Activated CD8-positive, alpha-beta T cell treated with anti-CD3 and anti-CD28 coated beads, Interleukin-2, amount 10 ng/mL, durations not matched to agents 7 days and 5 days (primary cell): ENCODE measurements at regions not wholly inside any gene's neighbourhood (a gene's known extent, or its start where the extent isn't known, plus 50 kb on each side); places are given as distances from the start of the nearest gene placed in this dataset.

Experiments used
- ATAC-seq: fragments of 150-1000 bp; cut with Tn5 transposase; one replicate; pipeline ENCODE4 v1.10.0; 2021; ENCODE audit warnings: moderate library complexity
- CTCF ChIA-PET: fragments of 350-600 bp; sonication (Branson Sonifier 250); formaldehyde crosslinking; loops from one replicate; lab custom pipeline; 2021; ENCODE audit warnings: antibody characterized with exemption; lab: Charles Lee
- POLR2A ChIA-PET: fragments of 350-600 bp; sonication (Branson Sonifier 250); formaldehyde crosslinking; loops from one replicate; lab custom pipeline; 2021; ENCODE audit warnings: antibody characterized with exemption; lab: Charles Lee
- DNase-seq: peaks from one replicate; pipeline ENCODE4 v3.0.0-alpha.2; 2020
- H3K27ac Mint-ChIP-seq: one replicate; pipeline ENCODE4 v1.8.0; 2021; ENCODE audit warnings: mild to moderate bottlenecking, mixed read lengths
- H3K27me3 Mint-ChIP-seq: one replicate; pipeline ENCODE4 v1.8.0; 2021; ENCODE audit warnings: low read depth, mixed read lengths
- H3K36me3 Mint-ChIP-seq: one replicate; pipeline ENCODE4 v1.8.0; 2021; ENCODE audit warnings: low read depth, mixed read lengths
- H3K4me1 Mint-ChIP-seq: one replicate; pipeline ENCODE4 v1.8.0; 2021; ENCODE audit warnings: low read depth, mixed read lengths
- H3K4me3 Mint-ChIP-seq: one replicate; pipeline ENCODE4 v1.8.0; 2021; ENCODE audit warnings: mild to moderate bottlenecking, mixed read lengths
- H3K9me3 Mint-ChIP-seq: one replicate; pipeline ENCODE4 v1.8.0; 2022; ENCODE audit warnings: mixed read lengths; ENCODE audit not compliant: insufficient read depth

DNA sequence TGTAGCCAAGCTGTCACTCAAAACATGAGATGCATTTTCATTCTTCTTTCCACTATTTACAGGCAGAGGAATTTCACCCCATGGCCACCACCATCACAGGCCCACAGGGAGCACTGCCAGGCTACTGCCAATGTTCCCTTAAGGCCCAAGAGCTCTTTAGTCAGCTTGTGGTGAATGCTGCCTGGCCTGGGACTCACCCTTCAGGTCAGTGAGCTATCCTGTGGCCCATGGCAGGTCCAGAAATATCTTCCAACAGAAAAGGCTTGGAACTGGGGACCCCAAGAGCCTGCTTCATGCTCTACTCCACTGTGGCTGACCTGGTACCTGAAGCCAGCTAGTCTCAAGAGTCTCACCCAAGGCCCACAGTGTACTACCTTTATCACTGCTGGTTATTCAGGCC, 1518.7 kb upstream of the CDH9 start:
- DNase-seq = no peak
- no peaks in the 10 kb centered on the region for H3K36me3 Mint-ChIP-seq
- no peak for ATAC-seq
- H3K27me3 Mint-ChIP-seq = no peaks in the 10 kb centered on the region
- ChIA-PET CTCF (no interaction called here), POLR2A (no interaction called here)
- peaks cover 39% of the 10 kb centered on the region for H3K9me3 Mint-ChIP-seq
- H3K4me1 Mint-ChIP-seq = no peaks in the 10 kb centered on the region
- H3K4me3 Mint-ChIP-seq = no peak overlapping the region
- no peak overlapping the region for H3K27ac Mint-ChIP-seq

DNA sequence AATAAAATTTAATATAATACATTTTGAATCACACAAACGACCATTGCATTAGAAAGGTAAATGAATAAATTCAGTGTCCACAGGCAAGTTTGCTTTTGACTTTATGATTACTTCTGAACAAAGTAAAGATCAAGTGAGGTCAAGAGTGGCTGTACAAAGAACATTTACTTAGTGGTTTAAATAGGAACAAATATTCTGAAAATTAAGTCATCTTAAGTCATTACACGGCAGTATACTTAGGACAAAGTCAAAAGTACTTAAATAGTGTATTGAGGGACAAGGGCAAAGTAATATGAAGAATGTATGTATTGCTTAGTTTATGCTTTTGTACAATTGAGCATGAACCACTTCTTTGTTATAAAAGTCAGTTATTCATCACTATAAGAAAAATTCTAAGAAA, 1511.2 kb upstream of the CDH9 start:
- POLR2A ChIA-PET = no interaction called here
- CTCF ChIA-PET = no interaction called here
- no peaks in the 10 kb centered on the region for H3K4me1 Mint-ChIP-seq
- no peak for DNase-seq
- ATAC-seq = no peak
- peaks cover 25% of the 10 kb centered on the region for H3K9me3 Mint-ChIP-seq
- no peak overlapping the region for H3K27ac Mint-ChIP-seq
- H3K4me3 Mint-ChIP-seq = no peak overlapping the region
- no peaks in the 10 kb centered on the region for H3K36me3 Mint-ChIP-seq
- H3K27me3 Mint-ChIP-seq = no peaks in the 10 kb centered on the region

DNA sequence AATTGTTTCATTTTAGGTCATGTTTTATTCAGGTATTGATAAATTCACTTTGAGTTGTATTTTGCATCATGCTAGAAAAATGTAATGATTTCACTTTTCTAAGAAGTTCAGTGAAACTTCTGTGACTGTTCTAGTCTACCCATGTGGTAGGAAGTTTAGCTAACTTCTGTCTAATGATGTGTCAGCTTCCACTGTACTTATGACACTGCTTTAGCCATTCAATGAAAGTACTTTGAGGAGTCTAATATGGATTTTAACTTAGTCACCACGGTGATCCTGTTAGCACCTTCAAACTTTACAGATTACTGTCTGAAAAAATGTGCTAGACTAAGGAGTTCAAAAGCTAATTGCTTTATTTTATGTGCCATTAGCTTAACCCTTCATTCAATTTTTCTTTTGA, 1510.5 kb upstream of the CDH9 start:
- Mint-ChIP-seq H3K9me3 (peaks cover 24% of the 10 kb centered on the region), H3K36me3 (no peaks in the 10 kb centered on the region), H3K27me3 (no peaks in the 10 kb centered on the region), H3K4me3 (no peak overlapping the region), H3K4me1 (no peaks in the 10 kb centered on the region), H3K27ac (no peak overlapping the region)
- POLR2A ChIA-PET = no interaction called here
- ATAC-seq (no peak), DNase-seq (no peak)
- CTCF ChIA-PET = no interaction called here

DNA sequence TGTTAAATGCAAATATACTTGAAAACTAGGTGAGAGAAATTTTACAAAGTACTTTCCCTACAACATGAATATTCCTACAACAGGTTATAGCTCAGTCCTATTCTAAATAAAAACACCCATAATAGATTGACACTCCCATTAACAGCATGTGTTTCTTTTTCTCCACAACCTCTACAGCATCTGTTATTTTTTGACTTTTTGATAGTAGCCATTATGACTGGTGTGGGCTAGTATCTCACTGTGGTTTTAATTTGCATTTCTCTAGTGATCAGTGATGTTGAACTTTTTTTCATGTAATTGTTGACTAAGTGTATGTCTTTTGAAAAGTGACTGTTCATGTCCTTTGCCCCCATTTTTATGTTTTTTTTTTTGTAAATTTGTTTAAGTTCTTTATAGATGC, 1506.1 kb upstream of the CDH9 start:
- ChIA-PET CTCF (no interaction called here), POLR2A (no interaction called here)
- H3K36me3 Mint-ChIP-seq = no peaks in the 10 kb centered on the region
- no peaks in the 10 kb centered on the region for H3K4me1 Mint-ChIP-seq
- DNase-seq = no peak
- H3K27ac Mint-ChIP-seq = no peak overlapping the region
- no peak for ATAC-seq
- H3K27me3 Mint-ChIP-seq = no peaks in the 10 kb centered on the region
- H3K9me3 Mint-ChIP-seq = peaks cover 18% of the 10 kb centered on the region
- no peak overlapping the region for H3K4me3 Mint-ChIP-seq

DNA sequence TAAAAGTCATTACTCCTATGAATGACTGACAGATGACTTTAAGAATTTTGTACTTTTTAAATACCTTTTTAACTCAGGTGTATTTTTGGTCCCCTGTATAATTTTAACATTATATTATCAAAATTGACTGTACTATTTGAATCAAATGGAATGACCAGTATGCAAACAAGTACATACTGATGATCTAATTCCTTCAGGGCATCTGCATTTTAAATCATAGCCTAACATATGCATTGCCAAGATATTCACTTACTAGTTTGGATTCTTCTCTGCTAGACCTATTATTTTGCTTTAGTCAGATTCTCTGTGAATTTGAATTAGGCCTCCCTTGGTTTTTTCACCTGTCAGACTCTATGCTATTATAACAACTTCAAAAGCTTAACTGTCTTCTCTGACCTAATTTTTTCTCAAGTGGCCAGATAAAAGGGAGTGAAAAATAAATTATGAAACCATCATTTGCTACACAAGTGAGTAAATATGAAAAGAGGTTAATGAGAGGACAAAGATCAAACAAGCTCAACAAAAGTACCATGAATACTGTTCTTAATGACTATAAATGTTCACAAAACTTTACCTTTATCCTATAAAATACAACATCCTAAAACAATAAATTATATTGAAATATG, 1505.2 kb upstream of the CDH9 start:
- ATAC-seq (no peak), DNase-seq (no peak)
- Mint-ChIP-seq H3K4me1 (no peaks in the 10 kb centered on the region), H3K27ac (no peak overlapping the region), H3K36me3 (no peaks in the 10 kb centered on the region), H3K4me3 (no peak overlapping the region), H3K9me3 (peaks cover 18% of the 10 kb centered on the region), H3K27me3 (no peaks in the 10 kb centered on the region)
- ChIA-PET CTCF (no interaction called here), POLR2A (no interaction called here)

DNA sequence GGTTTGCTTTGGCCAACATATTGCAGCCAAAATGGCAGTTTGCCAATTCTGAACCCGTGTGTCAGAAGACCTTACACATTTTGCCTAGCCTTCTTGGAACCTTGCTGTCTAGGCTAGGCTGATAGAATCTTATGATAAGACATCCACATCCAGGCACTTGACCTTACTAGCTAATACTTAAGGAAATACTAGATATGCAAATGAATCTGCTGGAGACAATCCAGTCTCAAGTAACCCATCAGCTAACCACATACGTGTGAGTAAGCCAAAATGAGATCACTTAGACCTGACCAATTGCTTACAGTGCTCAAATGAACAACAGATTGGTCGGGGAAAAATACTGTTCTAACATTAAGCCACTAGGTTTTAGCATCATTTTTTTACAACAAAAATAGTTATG, 1504.6 kb upstream of the CDH9 start:
- no peak for ATAC-seq
- Mint-ChIP-seq H3K4me3 (no peak overlapping the region), H3K9me3 (peaks cover 20% of the 10 kb centered on the region), H3K4me1 (no peaks in the 10 kb centered on the region), H3K36me3 (no peaks in the 10 kb centered on the region), H3K27ac (no peak overlapping the region), H3K27me3 (no peaks in the 10 kb centered on the region)
- ChIA-PET CTCF (no interaction called here), POLR2A (no interaction called here)
- no peak for DNase-seq

DNA sequence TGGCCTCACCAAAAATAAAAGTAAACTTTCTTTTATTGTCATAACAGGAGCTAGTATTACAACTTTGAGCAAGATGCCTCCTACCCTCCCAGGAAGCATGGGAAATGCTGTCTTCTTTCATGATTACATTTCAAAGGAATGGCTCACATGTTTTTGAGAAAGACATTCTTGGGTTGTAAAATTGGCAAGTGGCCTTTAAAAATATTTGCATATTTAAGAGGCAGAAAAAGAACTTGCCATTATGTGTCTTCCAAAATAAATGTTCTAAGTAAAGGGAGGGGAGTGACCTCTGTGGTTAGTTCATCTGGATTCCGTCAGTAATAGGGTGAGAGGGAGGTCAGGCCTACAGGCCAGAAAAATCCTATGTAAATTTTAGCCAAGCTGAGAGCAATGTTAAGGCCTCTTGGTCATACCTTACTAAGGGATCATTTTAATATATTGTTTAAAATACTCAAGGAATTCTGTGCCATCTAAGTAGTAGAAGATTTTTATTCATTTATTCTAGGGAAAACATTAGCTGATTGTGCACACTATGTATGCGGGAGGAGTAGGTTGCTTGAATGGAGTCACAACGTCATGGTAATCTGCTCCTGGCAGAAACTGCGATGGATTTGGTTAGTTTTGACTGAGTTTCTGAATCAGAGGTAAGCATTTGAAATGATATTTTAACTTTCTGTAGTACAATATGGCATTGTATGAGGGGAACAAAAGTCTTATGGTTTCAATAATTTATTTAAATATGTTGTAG, 1485.7 kb upstream of the CDH9 start:
- H3K27me3 Mint-ChIP-seq = no peaks in the 10 kb centered on the region
- no peaks in the 10 kb centered on the region for H3K36me3 Mint-ChIP-seq
- H3K9me3 Mint-ChIP-seq = peaks cover 17% of the 10 kb centered on the region
- no peak overlapping the region for H3K4me3 Mint-ChIP-seq
- H3K27ac Mint-ChIP-seq = no peak overlapping the region
- ATAC-seq (no peak), DNase-seq (no peak)
- H3K4me1 Mint-ChIP-seq = no peaks in the 10 kb centered on the region
- CTCF ChIA-PET = no interaction called here
- POLR2A ChIA-PET = no interaction called here

DNA sequence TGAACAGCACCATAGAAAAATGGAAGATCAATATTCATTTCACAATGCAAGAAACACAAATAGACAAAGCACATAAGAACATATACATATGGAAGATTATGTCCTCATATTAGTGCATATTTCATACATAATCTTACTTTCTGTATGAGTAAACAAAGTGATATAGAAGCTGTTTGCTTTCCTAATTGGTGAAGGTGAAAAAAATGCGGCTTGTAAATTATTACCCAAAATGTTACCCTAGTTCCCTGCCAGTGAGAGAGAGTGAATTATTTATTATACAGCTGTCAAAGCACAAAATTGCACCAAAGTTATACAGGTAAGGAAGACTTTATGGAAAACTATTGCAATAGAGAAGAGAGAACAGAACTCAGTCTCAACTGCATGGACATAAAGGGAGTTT, 1485.0 kb upstream of the CDH9 start:
- no peaks in the 10 kb centered on the region for H3K4me1 Mint-ChIP-seq
- ATAC-seq (no peak), DNase-seq (no peak)
- CTCF ChIA-PET = no interaction called here
- POLR2A ChIA-PET = no interaction called here
- no peaks in the 10 kb centered on the region for H3K27me3 Mint-ChIP-seq
- no peak overlapping the region for H3K27ac Mint-ChIP-seq
- no peak overlapping the region for H3K4me3 Mint-ChIP-seq
- H3K36me3 Mint-ChIP-seq = no peaks in the 10 kb centered on the region
- peaks cover 17% of the 10 kb centered on the region for H3K9me3 Mint-ChIP-seq

DNA sequence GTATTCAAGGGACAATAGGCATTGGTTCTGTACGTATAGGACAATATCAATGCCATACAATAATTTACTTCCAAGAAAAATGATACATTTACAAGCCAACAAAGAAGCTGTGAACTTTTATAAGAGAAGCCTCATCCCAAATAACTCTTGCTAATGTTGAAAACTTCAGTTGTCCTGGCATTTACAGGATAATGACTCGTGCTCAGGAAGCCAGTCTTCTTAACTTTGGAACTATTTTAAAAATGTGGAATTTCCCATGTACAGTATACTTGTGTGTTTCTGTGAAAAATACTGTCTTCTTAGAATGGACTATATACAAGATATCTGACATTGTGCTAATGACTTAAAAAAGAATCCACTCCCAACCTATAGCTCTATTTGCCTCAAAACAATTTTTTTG, 1479.3 kb upstream of the CDH9 start:
- H3K9me3 Mint-ChIP-seq = peaks cover 21% of the 10 kb centered on the region
- no peaks in the 10 kb centered on the region for H3K27me3 Mint-ChIP-seq
- no peak overlapping the region for H3K4me3 Mint-ChIP-seq
- no peak overlapping the region for H3K27ac Mint-ChIP-seq
- ATAC-seq (no peak), DNase-seq (no peak)
- no peaks in the 10 kb centered on the region for H3K4me1 Mint-ChIP-seq
- CTCF ChIA-PET = no interaction called here
- no peaks in the 10 kb centered on the region for H3K36me3 Mint-ChIP-seq
- POLR2A ChIA-PET = no interaction called here

DNA sequence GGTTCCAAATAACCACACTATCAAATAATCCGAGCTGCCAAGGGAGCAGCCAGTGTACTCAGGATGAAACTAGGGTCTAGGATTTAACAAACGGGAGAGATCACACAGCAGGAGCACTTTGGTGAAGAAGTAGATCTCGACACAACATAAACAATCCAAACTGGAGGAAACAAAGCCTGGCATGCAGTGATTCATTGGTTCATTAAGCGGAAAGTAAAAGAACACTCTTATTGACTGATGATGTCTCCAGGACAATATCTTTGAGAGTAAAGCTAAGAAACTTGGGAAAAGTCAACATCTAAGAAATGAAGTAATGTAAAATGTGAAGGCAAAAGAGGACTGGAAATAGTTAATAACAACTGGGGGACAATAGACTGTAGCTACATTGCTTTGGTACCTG, 1478.3 kb upstream of the CDH9 start:
- no peak overlapping the region for H3K27ac Mint-ChIP-seq
- DNase-seq (no peak), ATAC-seq (no peak)
- ChIA-PET POLR2A (no interaction called here), CTCF (no interaction called here)
- H3K27me3 Mint-ChIP-seq = no peaks in the 10 kb centered on the region
- H3K36me3 Mint-ChIP-seq = no peaks in the 10 kb centered on the region
- H3K9me3 Mint-ChIP-seq = peaks cover 22% of the 10 kb centered on the region
- no peaks in the 10 kb centered on the region for H3K4me1 Mint-ChIP-seq
- H3K4me3 Mint-ChIP-seq = no peak overlapping the region

DNA sequence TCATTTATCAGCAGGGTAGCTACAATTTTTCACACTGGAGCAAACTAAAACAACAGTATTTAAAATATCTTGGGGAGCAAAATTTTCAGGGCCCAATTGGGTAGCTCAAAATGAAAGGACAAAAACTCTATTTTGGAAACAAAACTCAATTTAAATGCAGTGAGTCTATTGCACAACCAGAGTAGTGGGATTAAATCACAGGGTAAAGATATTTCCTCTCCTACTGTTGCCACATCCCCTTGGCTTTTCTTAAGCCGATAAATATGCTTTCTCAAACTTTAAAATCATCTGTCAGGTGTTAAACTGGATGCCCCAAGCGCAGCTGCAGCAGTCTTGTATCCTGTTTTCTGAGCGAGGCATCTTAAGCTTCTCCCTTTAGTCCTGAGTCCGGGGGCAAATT, 1474.3 kb upstream of the CDH9 start:
- Mint-ChIP-seq H3K27ac (no peak overlapping the region), H3K27me3 (no peaks in the 10 kb centered on the region), H3K36me3 (no peaks in the 10 kb centered on the region), H3K4me3 (no peak overlapping the region), H3K4me1 (no peaks in the 10 kb centered on the region), H3K9me3 (peaks cover 18% of the 10 kb centered on the region)
- DNase-seq = no peak
- ATAC-seq = no peak
- CTCF ChIA-PET = no interaction called here
- POLR2A ChIA-PET = no interaction called here

DNA sequence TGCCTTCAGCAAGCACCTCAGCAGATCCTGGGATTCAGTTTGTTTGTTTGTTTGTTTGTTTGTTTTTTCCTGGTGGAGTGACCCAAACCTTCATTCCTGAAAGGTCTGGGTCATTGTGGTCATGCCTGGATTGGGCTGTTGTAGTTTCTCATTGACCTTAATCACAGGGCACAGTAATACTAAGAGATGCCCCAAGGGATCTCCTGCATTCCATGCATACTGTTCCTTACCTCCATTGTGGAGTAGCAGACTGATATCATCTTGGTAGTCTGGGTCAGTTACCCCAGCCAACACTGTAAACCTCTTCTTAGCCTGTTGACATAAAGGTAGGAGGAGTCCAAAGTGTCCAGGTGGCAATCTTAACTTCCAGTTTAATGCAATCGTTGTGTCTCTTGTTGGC, 1466.7 kb upstream of the CDH9 start:
- CTCF ChIA-PET = no interaction called here

DNA sequence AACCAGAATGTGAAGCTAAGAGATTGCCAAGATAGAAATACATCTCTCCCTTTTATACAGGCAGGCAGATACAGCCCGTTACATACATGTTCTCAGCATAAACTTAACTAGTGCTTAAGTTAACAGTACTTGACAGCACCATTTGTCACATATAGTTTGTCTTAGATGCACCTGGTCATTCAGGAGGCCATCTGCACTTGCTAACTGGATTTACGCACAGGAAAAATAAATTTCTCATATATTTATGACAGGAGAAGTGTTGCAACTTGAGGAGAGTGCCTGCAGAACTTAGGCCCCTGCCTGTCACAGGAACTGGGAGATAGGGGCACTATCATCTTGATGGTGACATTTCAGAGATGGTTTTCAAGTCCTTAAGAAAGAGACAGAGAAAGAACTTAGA, 1462.1 kb upstream of the CDH9 start:
- H3K4me3 Mint-ChIP-seq = no peak overlapping the region
- CTCF ChIA-PET = no interaction called here
- no peaks in the 10 kb centered on the region for H3K27me3 Mint-ChIP-seq
- POLR2A ChIA-PET = no interaction called here
- DNase-seq = no peak
- peaks cover 6% of the 10 kb centered on the region for H3K9me3 Mint-ChIP-seq
- no peak overlapping the region for H3K27ac Mint-ChIP-seq
- no peak for ATAC-seq
- no peaks in the 10 kb centered on the region for H3K36me3 Mint-ChIP-seq
- H3K4me1 Mint-ChIP-seq = no peaks in the 10 kb centered on the region

More for the DNA sequence above, 1466.7 kb upstream of the CDH9 start:
- ATAC-seq (no peak), DNase-seq (no peak)
- H3K36me3 Mint-ChIP-seq = no peaks in the 10 kb centered on the region
- H3K27me3 Mint-ChIP-seq = no peaks in the 10 kb centered on the region
- H3K27ac Mint-ChIP-seq = no peak overlapping the region
- no peak overlapping the region for H3K4me3 Mint-ChIP-seq
- POLR2A ChIA-PET = no interaction called here
- no peaks in the 10 kb centered on the region for H3K4me1 Mint-ChIP-seq
- H3K9me3 Mint-ChIP-seq = peaks cover 10% of the 10 kb centered on the region
